OCI-LY3 (cell line): ENCODE measurements at regions not wholly inside any gene's neighbourhood (a gene's known extent, or its start where the extent isn't known, plus 50 kb on each side); places are given as distances from the start of the nearest gene placed in this dataset.

Experiments
- H2AFZ ChIP-seq: fragments of 200-600, 300-600 bp; shearing (Covaris generic); 2 replicates; pipeline ENCODE4 v1.6.0; 2014; ENCODE audit warnings: antibody characterized with exemption, low read depth, low read length
- H3K27ac ChIP-seq: fragments of 200-600, 300-600 bp; sonication (generic); 2 replicates; pipeline ENCODE4 v1.5.1; 2014; ENCODE audit warnings: mild to moderate bottlenecking, low read length, moderate library complexity, mixed read lengths
- H3K27me3 ChIP-seq: fragments of 200-600, 300-600 bp; sonication (generic); 2 replicates; pipeline ENCODE4 v1.6.1; 2014; ENCODE audit warnings: low read depth, low read length, mixed read lengths
- H3K36me3 ChIP-seq: fragments of 200-600, 300-600 bp; sonication (generic); replicated peaks from 2 replicates; pipeline ENCODE3; 2014; ENCODE audit warnings: low read depth, low read length, mixed read lengths
- H3K4me1 ChIP-seq: fragments of 300-600, 200-600 bp; sonication (generic); 2 replicates; pipeline ENCODE4 v1.6.1; 2014; ENCODE audit warnings: low read length, mixed read lengths
- H3K4me2 ChIP-seq: fragments of 200-600, 300-600 bp; sonication (generic); 2 replicates; pipeline ENCODE4 v1.6.1; 2014; ENCODE audit warnings: low read length, mixed read lengths
- H3K4me3 ChIP-seq: fragments of 300-600, 200-600 bp; sonication (generic); 2 replicates; pipeline ENCODE4 v1.5.1; 2014; ENCODE audit warnings: antibody characterized with exemption, mild to moderate bottlenecking, low read length, moderate library complexity
- H3K79me2 ChIP-seq: fragments of 300-600, 200-600 bp; shearing (Covaris generic); 2 replicates; pipeline ENCODE4 v1.6.1; 2014; ENCODE audit warnings: mild to moderate bottlenecking, low read length, mixed read lengths
- H3K9ac ChIP-seq: fragments of 300-600, 200-600 bp; shearing (Covaris generic); 2 replicates; pipeline ENCODE4 v1.6.0; 2014; ENCODE audit warnings: mild to moderate bottlenecking, low read length, moderate library complexity
- H3K9me3 ChIP-seq: fragments of 200-600, 300-600 bp; shearing (Covaris generic); 2 replicates; pipeline ENCODE4 v1.6.1; 2014; ENCODE audit warnings: low read length, mixed read lengths; ENCODE audit not compliant: insufficient read depth
- H4K20me1 ChIP-seq: fragments of 200-600, 300-600 bp; sonication (generic); 2 replicates; pipeline ENCODE4 v1.6.1; 2016; ENCODE audit warnings: low read length, mixed read lengths; ENCODE audit not compliant: insufficient read depth
- CTCF ChIP-seq: fragments of 200-600, 300-600 bp; sonication (generic); IDR thresholded peaks from 2 replicates; pipeline ENCODE4 v1.5.1; 2014; ENCODE audit warnings: antibody characterized with exemption, low read length, low read depth
- EZH2phosphoT487 ChIP-seq: fragments of 200-600 bp; shearing (Covaris generic); IDR thresholded peaks from 2 replicates; pipeline ENCODE4 v1.6.1; 2018; ENCODE audit warnings: antibody characterized with exemption, mixed run types, low read depth

- Histone ChIP-seq H3K27ac (no peak overlapping the region), H3K4me2 (no peak overlapping the region), H3K79me2 (no peaks in the 10 kb centered on the region), H2AFZ (no peak overlapping the region), H3K9me3 (no peaks in the 10 kb centered on the region), H4K20me1 (no peaks in the 10 kb centered on the region), H3K27me3 (no peaks in the 10 kb centered on the region; the same call in 1 of the 2 replicates), H3K36me3 (no peaks in the 10 kb centered on the region), H3K9ac (no peak overlapping the region), H3K4me3 (no peak overlapping the region), H3K4me1 (no peaks in the 10 kb centered on the region)
- TF ChIP-seq EZH2phosphoT487: no peak
- TF ChIP-seq CTCF: no peak
Measured at GRCh38 chr2:175864137-175864850, 137.8 kb downstream of the LNPK start.

- TF ChIP-seq EZH2phosphoT487 (no peak), CTCF (no peak)
- no peak overlapping the region for H3K9ac ChIP-seq
- H3K36me3 ChIP-seq: no peaks in the 10 kb centered on the region
- no peak overlapping the region for H3K27ac ChIP-seq
- H3K4me2 ChIP-seq: no peak overlapping the region
- H3K27me3 ChIP-seq: no peaks in the 10 kb centered on the region; the same call in 1 of the 2 replicates
- H3K9me3 ChIP-seq: no peaks in the 10 kb centered on the region
- H3K4me1 ChIP-seq: no peaks in the 10 kb centered on the region
- no peaks in the 10 kb centered on the region for H3K79me2 ChIP-seq
- H2AFZ ChIP-seq: no peak overlapping the region
- H3K4me3 ChIP-seq: no peak overlapping the region
- no peaks in the 10 kb centered on the region for H4K20me1 ChIP-seq
Measured at GRCh38 chr2:175861958-175862357, 140.1 kb downstream of the LNPK start.

GRCh38 chr2:175855794-175856453 is 146.1 kb downstream of the LNPK start:
- no peak for TF ChIP-seq EZH2phosphoT487
- no peak for TF ChIP-seq CTCF
- no peaks in the 10 kb centered on the region for H4K20me1 ChIP-seq
- H3K4me2 ChIP-seq: no peak overlapping the region
- no peak overlapping the region for H2AFZ ChIP-seq
- H3K4me1 ChIP-seq: no peaks in the 10 kb centered on the region
- H3K79me2 ChIP-seq: no peaks in the 10 kb centered on the region
- H3K36me3 ChIP-seq: no peaks in the 10 kb centered on the region
- H3K9ac ChIP-seq: no peak overlapping the region
- H3K9me3 ChIP-seq: no peaks in the 10 kb centered on the region
- H3K27me3 ChIP-seq: no peaks in the 10 kb centered on the region; the same call in 1 of the 2 replicates
- no peak overlapping the region for H3K27ac ChIP-seq
- no peak overlapping the region for H3K4me3 ChIP-seq

GRCh38 chr2:175855236-175855635 is 146.8 kb downstream of the LNPK start:
- Histone ChIP-seq H3K27me3 (no peaks in the 10 kb centered on the region), H3K9me3 (no peaks in the 10 kb centered on the region), H3K4me1 (no peaks in the 10 kb centered on the region), H2AFZ (no peak overlapping the region), H3K9ac (no peak overlapping the region), H3K79me2 (no peaks in the 10 kb centered on the region), H3K4me3 (no peak overlapping the region), H4K20me1 (no peaks in the 10 kb centered on the region), H3K4me2 (no peak overlapping the region), H3K27ac (no peak overlapping the region), H3K36me3 (no peaks in the 10 kb centered on the region)
- TF ChIP-seq CTCF (no peak), EZH2phosphoT487 (no peak)
